Neural cell (in vitro differentiated cells): ENCODE measurements at regions not wholly inside any gene's neighbourhood (a gene's known extent, or its start where the extent isn't known, plus 50 kb on each side); places are given as distances from the start of the nearest gene placed in this dataset.

Source experiments
- H2AFZ ChIP-seq: fragments of 200-600, 300-800 bp; sonication (generic), shearing (Covaris generic); 2 replicates; pipeline ENCODE4 v1.6.0; 2014; ENCODE audit warnings: low read depth, mild to moderate bottlenecking, antibody characterized with exemption, low read length, moderate library complexity
- H3F3A ChIP-seq: fragments of 200-600 bp; shearing (Covaris generic); 2 replicates; pipeline ENCODE4 v1.6.1; 2016; ENCODE audit warnings: mild to moderate bottlenecking, moderate library complexity, mixed read lengths, antibody characterized with exemption, low read length; ENCODE audit not compliant: insufficient read depth, poor library complexity, severe bottlenecking
- H3K27ac ChIP-seq: fragments of 200-600, 300-800 bp; sonication (generic), shearing (Covaris generic); 2 replicates; pipeline ENCODE4 v1.5.1; 2014; ENCODE audit warnings: mild to moderate bottlenecking, low read length, moderate library complexity
- H3K27me3 ChIP-seq: fragments of 300-800, 200-600 bp; sonication (generic), shearing (Covaris generic); 2 replicates; pipeline ENCODE4 v1.6.0; 2014; ENCODE audit warnings: mild to moderate bottlenecking, low read depth, low read length, moderate library complexity; ENCODE audit not compliant: insufficient read depth
- H3K36me3 ChIP-seq: fragments of 300-800, 200-600 bp; sonication (generic), shearing (Covaris generic); 2 replicates; pipeline ENCODE4 v1.5.1; 2014; ENCODE audit warnings: mild to moderate bottlenecking, antibody characterized with exemption, low read length, moderate library complexity; ENCODE audit not compliant: insufficient read depth
- H3K4me2 ChIP-seq: fragments of 300-800, 200-600 bp; sonication (generic), shearing (Covaris generic); 2 replicates; pipeline ENCODE4 v1.6.0; 2014; ENCODE audit warnings: mild to moderate bottlenecking, low read length
- H3K4me3 ChIP-seq: fragments of 300-800, 200-600 bp; sonication (generic), shearing (Covaris generic); 2 replicates; pipeline ENCODE4 v1.5.1; 2014; ENCODE audit warnings: mild to moderate bottlenecking, low read length, moderate library complexity
- H3K79me2 ChIP-seq: fragments of 200-600 bp; shearing (Covaris generic); replicated peaks from 2 replicates; pipeline ENCODE4 v1.6.0; 2014; ENCODE audit warnings: mild to moderate bottlenecking, low read length, moderate library complexity; ENCODE audit not compliant: insufficient read depth
- H3K9ac ChIP-seq: fragments of 300-800, 200-600 bp; sonication (generic), shearing (Covaris generic); 2 replicates; pipeline ENCODE4 v1.6.1; 2016; ENCODE audit warnings: mild to moderate bottlenecking, low read length, mixed read lengths
- H3K9me2 ChIP-seq: fragments of 200-600 bp; shearing (Covaris generic); 2 replicates; pipeline ENCODE4 v1.6.1; 2016; ENCODE audit warnings: mild to moderate bottlenecking, low read length, mixed read lengths; ENCODE audit not compliant: insufficient read depth
- H3K9me3 ChIP-seq: fragments of 200-600, 300-800 bp; sonication (generic), shearing (Covaris generic); 2 replicates; pipeline ENCODE4 v1.6.1; 2016; ENCODE audit warnings: mild to moderate bottlenecking, mixed run types, low read length, moderate library complexity, mixed read lengths
- H4K20me1 ChIP-seq: fragments of 200-600 bp; shearing (Covaris generic); 2 replicates; pipeline ENCODE4 v1.6.1; 2016; ENCODE audit warnings: mild to moderate bottlenecking, mixed run types; ENCODE audit not compliant: insufficient read depth
- EP300 ChIP-seq: fragments of 450-650 bp; conservative IDR thresholded peaks from 2 replicates; pipeline ENCODE4 v1.6.1; 2014; ENCODE audit warnings: antibody characterized with exemption, mild to moderate bottlenecking, moderate library complexity; ENCODE audit not compliant: poor library complexity, severe bottlenecking
- EZH2 ChIP-seq: fragments of 200-600, 300-800 bp; shearing (Covaris generic), sonication (generic); IDR thresholded peaks from 2 replicates; pipeline ENCODE4 v1.6.1; 2014; ENCODE audit warnings: antibody characterized with exemption, low read length, borderline replicate concordance, mild to moderate bottlenecking; ENCODE audit not compliant: insufficient read depth, poor library complexity, severe bottlenecking
- MXI1 ChIP-seq: fragments of 450-650 bp; conservative IDR thresholded peaks from 2 replicates; pipeline ENCODE4 v1.6.1; 2014; ENCODE audit warnings: antibody characterized with exemption, mild to moderate bottlenecking; ENCODE audit not compliant: poor library complexity, severe bottlenecking
- POLR2AphosphoS5 ChIP-seq: IDR thresholded peaks from 2 replicates; pipeline ENCODE4 v1.6.1; 2012
- RAD21 ChIP-seq: fragments of 450-650 bp; conservative IDR thresholded peaks from 2 replicates; pipeline ENCODE4 v1.6.1; 2014; ENCODE audit warnings: antibody characterized with exemption, mild to moderate bottlenecking, moderate library complexity
- SMC3 ChIP-seq: fragments of 450-650 bp; conservative IDR thresholded peaks from 2 replicates; pipeline ENCODE4 v1.6.1; 2014; ENCODE audit warnings: antibody characterized with exemption, mild to moderate bottlenecking, moderate library complexity; ENCODE audit not compliant: poor library complexity
- TAF1 ChIP-seq: IDR thresholded peaks from 2 replicates; pipeline ENCODE4 v1.6.1; 2012; ENCODE audit warnings: low read depth
- TF ChIP-seq, protein P1 (sequence below): fragments of 450-650 bp; IDR thresholded peaks from 2 replicates; pipeline ENCODE4 v1.5.1; 2014; ENCODE audit warnings: antibody characterized with exemption, mild to moderate bottlenecking, moderate library complexity; ENCODE audit not compliant: poor library complexity, severe bottlenecking
- TF ChIP-seq, protein P2 (sequence below): IDR thresholded peaks from 2 replicates; pipeline ENCODE4 v1.6.1; 2012; ENCODE audit warnings: borderline replicate concordance

DNA sequence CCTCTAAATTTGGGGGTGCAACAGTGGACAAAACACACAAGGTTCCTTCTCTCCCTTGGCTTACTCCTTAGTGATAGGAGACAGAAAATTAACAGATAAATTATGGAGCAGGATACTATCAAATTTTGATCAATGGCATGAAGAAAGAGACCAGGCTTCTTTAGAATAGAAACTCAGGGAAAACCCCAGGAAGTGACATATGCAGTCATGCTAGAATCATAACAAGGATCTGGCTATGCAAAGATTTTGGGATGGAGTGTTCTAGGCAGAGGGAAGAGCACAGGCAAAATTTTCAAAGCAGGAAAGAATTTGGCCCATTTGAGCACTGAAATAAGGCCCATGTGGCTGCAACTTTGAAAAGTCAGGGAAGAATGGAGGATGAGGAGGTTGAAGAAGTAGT is 182.3 kb upstream of the PLEKHG7 start:
- TF ChIP-seq EP300 (no peak), SMC3 (no peak), TAF1 (no peak), POLR2AphosphoS5 (no peak), EZH2 (no peak), MXI1 (no peak), RAD21 (no peak)
- TF ChIP-seq, protein P1, sequence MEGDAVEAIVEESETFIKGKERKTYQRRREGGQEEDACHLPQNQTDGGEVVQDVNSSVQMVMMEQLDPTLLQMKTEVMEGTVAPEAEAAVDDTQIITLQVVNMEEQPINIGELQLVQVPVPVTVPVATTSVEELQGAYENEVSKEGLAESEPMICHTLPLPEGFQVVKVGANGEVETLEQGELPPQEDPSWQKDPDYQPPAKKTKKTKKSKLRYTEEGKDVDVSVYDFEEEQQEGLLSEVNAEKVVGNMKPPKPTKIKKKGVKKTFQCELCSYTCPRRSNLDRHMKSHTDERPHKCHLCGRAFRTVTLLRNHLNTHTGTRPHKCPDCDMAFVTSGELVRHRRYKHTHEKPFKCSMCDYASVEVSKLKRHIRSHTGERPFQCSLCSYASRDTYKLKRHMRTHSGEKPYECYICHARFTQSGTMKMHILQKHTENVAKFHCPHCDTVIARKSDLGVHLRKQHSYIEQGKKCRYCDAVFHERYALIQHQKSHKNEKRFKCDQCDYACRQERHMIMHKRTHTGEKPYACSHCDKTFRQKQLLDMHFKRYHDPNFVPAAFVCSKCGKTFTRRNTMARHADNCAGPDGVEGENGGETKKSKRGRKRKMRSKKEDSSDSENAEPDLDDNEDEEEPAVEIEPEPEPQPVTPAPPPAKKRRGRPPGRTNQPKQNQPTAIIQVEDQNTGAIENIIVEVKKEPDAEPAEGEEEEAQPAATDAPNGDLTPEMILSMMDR = no peak
- TF ChIP-seq, protein P2, sequence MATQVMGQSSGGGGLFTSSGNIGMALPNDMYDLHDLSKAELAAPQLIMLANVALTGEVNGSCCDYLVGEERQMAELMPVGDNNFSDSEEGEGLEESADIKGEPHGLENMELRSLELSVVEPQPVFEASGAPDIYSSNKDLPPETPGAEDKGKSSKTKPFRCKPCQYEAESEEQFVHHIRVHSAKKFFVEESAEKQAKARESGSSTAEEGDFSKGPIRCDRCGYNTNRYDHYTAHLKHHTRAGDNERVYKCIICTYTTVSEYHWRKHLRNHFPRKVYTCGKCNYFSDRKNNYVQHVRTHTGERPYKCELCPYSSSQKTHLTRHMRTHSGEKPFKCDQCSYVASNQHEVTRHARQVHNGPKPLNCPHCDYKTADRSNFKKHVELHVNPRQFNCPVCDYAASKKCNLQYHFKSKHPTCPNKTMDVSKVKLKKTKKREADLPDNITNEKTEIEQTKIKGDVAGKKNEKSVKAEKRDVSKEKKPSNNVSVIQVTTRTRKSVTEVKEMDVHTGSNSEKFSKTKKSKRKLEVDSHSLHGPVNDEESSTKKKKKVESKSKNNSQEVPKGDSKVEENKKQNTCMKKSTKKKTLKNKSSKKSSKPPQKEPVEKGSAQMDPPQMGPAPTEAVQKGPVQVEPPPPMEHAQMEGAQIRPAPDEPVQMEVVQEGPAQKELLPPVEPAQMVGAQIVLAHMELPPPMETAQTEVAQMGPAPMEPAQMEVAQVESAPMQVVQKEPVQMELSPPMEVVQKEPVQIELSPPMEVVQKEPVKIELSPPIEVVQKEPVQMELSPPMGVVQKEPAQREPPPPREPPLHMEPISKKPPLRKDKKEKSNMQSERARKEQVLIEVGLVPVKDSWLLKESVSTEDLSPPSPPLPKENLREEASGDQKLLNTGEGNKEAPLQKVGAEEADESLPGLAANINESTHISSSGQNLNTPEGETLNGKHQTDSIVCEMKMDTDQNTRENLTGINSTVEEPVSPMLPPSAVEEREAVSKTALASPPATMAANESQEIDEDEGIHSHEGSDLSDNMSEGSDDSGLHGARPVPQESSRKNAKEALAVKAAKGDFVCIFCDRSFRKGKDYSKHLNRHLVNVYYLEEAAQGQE = no peak
- no peaks in the 10 kb centered on the region for H3F3A ChIP-seq
- no peaks in the 10 kb centered on the region for H3K9me2 ChIP-seq
- no peaks in the 10 kb centered on the region for H3K79me2 ChIP-seq
- no peak overlapping the region for H3K27ac ChIP-seq
- no peak overlapping the region for H3K9ac ChIP-seq
- H3K4me2 ChIP-seq = no peak overlapping the region
- no peaks in the 10 kb centered on the region for H3K36me3 ChIP-seq
- no peaks in the 10 kb centered on the region for H3K27me3 ChIP-seq
- H4K20me1 ChIP-seq = no peaks in the 10 kb centered on the region
- no peaks in the 10 kb centered on the region for H3K9me3 ChIP-seq
- no peak overlapping the region for H2AFZ ChIP-seq
- H3K4me3 ChIP-seq = no peak overlapping the region

DNA sequence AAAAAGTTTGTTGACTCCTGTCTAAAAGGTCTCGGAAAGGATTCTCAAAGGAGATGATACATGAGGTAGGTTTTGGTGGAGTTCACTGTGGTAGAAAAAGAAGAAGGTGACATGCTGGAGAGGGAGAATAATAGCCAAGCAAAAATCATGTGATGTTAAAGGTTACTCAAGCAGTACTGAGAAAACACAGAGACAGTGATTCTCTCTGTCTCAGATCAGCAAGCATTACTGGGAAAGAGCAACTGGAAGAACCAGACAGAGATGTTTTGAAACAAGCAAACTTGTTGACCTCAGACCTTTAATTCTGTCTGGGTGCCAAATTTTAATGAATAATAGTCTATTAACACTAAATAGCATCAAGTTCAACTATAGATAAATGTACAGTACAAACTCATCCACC is 183.5 kb upstream of the PLEKHG7 start:
- H3K9me3 ChIP-seq = no peaks in the 10 kb centered on the region
- no peak overlapping the region for H3K4me3 ChIP-seq
- no peak overlapping the region for H3K9ac ChIP-seq
- no peak overlapping the region for H2AFZ ChIP-seq
- no peaks in the 10 kb centered on the region for H4K20me1 ChIP-seq
- H3K27me3 ChIP-seq = no peaks in the 10 kb centered on the region
- H3K4me2 ChIP-seq = no peak overlapping the region
- no peaks in the 10 kb centered on the region for H3K79me2 ChIP-seq
- TF ChIP-seq EZH2 (no peak), TAF1 (no peak), POLR2AphosphoS5 (no peak), RAD21 (no peak), SMC3 (no peak), EP300 (no peak)
- TF ChIP-seq, protein P2 = no peak
- no peaks in the 10 kb centered on the region for H3F3A ChIP-seq
- no peaks in the 10 kb centered on the region for H3K9me2 ChIP-seq
- no peaks in the 10 kb centered on the region for H3K36me3 ChIP-seq
- H3K27ac ChIP-seq = no peak overlapping the region
